Activated CD4-positive, alpha-beta T cell treated with anti-CD3 and anti-CD28 coated beads for 36 hours (primary cell): ENCODE measurements at regions not wholly inside any gene's neighbourhood (a gene's known extent, or its start where the extent isn't known, plus 50 kb on each side); places are given as distances from the start of the nearest gene placed in this dataset.

Experiments
- ATAC-seq: fragments of 200-7000 bp; cut with Tn5 transposase; one replicate; pipeline ENCODE4 v1.10.0; 2021; ENCODE audit warnings: mild to moderate bottlenecking, moderate library complexity
- CTCF ChIA-PET: fragments of 350-600 bp; sonication (Branson Sonifier 250); formaldehyde crosslinking; loops from one replicate; lab custom pipeline; 2021; ENCODE audit warnings: antibody characterized with exemption; lab: Charles Lee
- POLR2A ChIA-PET: fragments of 350-600 bp; sonication (Branson Sonifier 250); formaldehyde crosslinking; loops from one replicate; lab custom pipeline; 2021; ENCODE audit warnings: antibody characterized with exemption, inconsistent platforms; lab: Charles Lee
- DNase-seq: peaks from one replicate; pipeline ENCODE4 v3.0.0-alpha.2; 2020
- H3K27ac Mint-ChIP-seq: one replicate; pipeline ENCODE4 v1.8.0; 2021; ENCODE audit warnings: mixed read lengths
- H3K27me3 Mint-ChIP-seq: one replicate; pipeline ENCODE4 v1.8.0; 2021; ENCODE audit warnings: mixed read lengths
- H3K36me3 Mint-ChIP-seq: one replicate; pipeline ENCODE4 v1.8.0; 2021; ENCODE audit warnings: low read depth, mixed read lengths
- H3K4me1 Mint-ChIP-seq: one replicate; pipeline ENCODE4 v1.8.0; 2021; ENCODE audit warnings: mixed read lengths
- H3K4me3 Mint-ChIP-seq: one replicate; pipeline ENCODE4 v1.8.0; 2021; ENCODE audit warnings: mild to moderate bottlenecking, moderate library complexity, mixed read lengths
- H3K9me3 Mint-ChIP-seq: one replicate; pipeline ENCODE4 v1.8.0; 2021; ENCODE audit warnings: low read depth, mixed read lengths
- intact Hi-C, 2 experiments: fragments of 100-400 bp; cut with DNase I in 1 of 2; cut with micrococcal nuclease in 1 of 2; formaldehyde crosslinking; loops; one replicate each; pipeline versions ENCODE4 v1.14.2 to v1.15.1; 2022 to 2024; cut with DNase I, micrococcal nuclease

GRCh38 chr1:203401199-203401877 is 50.4 kb upstream of the FMOD start:
- DNase-seq (no peak), ATAC-seq (no peak)
- H3K9me3 Mint-ChIP-seq = no peaks in the 10 kb centered on the region
- no peak overlapping the region for H3K4me3 Mint-ChIP-seq
- ChIA-PET POLR2A (no interaction called here), CTCF (interaction anchor here (0.6 to 1.5 kb wide), 4 partner anchors 9 to 129 kb away, joined by 3 read pairs; no protein-coding TSS in a partner anchor)
- peaks cover 14% of the 10 kb centered on the region for H3K27me3 Mint-ChIP-seq
- no peaks in the 10 kb centered on the region for H3K36me3 Mint-ChIP-seq
- H3K4me1 Mint-ChIP-seq = no peaks in the 10 kb centered on the region
- intact Hi-C loops = no loop called here
- no peak overlapping the region for H3K27ac Mint-ChIP-seq

DNA sequence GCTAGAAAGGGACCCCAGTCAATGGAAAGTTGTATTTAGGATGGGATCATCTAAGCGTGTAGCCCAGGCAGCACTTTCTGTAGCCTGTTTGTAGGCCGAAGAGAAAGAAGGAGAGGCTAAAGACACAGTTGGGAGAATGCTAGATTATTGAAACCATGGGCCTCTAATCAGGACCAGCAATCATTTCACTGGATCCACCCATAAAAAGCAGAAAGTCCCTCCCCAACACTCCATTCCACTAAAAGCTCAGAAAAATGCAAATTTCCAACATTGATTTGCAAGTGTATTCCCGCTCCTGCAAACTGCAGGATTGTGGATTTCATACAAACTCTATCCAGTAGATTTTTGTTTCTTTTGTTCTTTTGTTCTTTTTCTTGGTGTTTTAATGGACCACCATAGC is 51.2 kb upstream of the FMOD start:
- H3K27ac Mint-ChIP-seq = no peak overlapping the region
- peaks cover 9% of the 10 kb centered on the region for H3K27me3 Mint-ChIP-seq
- intact Hi-C loops = no loop called here
- no peak overlapping the region for H3K4me3 Mint-ChIP-seq
- DNase-seq = no peak
- ChIA-PET CTCF (interaction anchor here (0.6 to 1.2 kb wide), 4 partner anchors 20 to 134 kb away, joined by 3 to 4 read pairs (median 3); no protein-coding TSS in a partner anchor), POLR2A (no interaction called here)
- no peaks in the 10 kb centered on the region for H3K9me3 Mint-ChIP-seq
- ATAC-seq = no peak
- no peaks in the 10 kb centered on the region for H3K36me3 Mint-ChIP-seq
- no peaks in the 10 kb centered on the region for H3K4me1 Mint-ChIP-seq

DNA sequence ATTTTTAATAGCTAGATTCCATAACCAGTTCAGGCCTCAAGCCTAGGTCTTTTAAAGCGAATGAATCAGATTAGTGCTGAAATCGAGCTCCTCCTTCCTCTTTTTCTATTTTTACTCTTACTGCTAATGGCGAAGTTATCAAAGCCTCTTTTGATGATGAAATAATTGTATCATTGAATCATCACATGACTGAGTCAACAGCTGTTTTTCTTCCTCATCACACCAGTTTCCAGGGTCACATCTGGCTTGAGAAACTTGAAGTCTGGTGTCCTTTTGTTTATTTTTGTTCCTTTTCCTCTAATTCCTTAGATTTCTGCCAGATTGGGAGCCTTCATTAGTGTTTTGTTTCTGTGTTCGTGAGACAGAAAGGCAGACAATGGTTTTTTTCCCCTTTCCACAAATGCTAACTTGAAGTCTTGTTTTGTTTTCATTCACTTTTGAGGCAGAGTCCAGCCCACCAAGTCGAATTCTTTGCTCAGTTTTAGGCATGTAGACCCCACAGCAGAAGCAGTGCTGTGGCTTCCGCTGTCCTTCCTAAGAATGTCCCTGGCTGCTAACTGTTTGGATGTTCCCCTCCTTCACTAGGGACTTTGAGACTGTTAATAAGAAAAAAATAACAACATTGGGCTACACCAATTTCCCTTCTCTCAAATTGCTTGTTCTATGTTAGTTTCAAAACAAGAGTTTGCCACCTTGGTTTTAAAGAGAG is 51.9 kb upstream of the FMOD start:
- no peak overlapping the region for H3K27ac Mint-ChIP-seq
- peaks cover 6% of the 10 kb centered on the region for H3K27me3 Mint-ChIP-seq
- CTCF ChIA-PET = interaction anchor here (1.1 to 1.2 kb wide), 2 partner anchors 21 to 135 kb away, joined by 3 to 4 read pairs; no protein-coding TSS in a partner anchor
- no peaks in the 10 kb centered on the region for H3K36me3 Mint-ChIP-seq
- no peak overlapping the region for H3K4me3 Mint-ChIP-seq
- no peaks in the 10 kb centered on the region for H3K4me1 Mint-ChIP-seq
- intact Hi-C loops = no loop called here
- POLR2A ChIA-PET = no interaction called here
- ATAC-seq = no peak
- no peaks in the 10 kb centered on the region for H3K9me3 Mint-ChIP-seq
- no peak for DNase-seq

GRCh38 chr1:203403586-203403985 is 52.7 kb upstream of the FMOD start:
- Mint-ChIP-seq H3K36me3 (no peaks in the 10 kb centered on the region), H3K27me3 (peaks cover 7% of the 10 kb centered on the region), H3K9me3 (no peaks in the 10 kb centered on the region), H3K4me3 (no peak overlapping the region), H3K27ac (no peak overlapping the region), H3K4me1 (no peaks in the 10 kb centered on the region)
- DNase-seq (no peak), ATAC-seq (no peak)
- POLR2A ChIA-PET = no interaction called here
- intact Hi-C loops = no loop called here
- CTCF ChIA-PET = no interaction called here

DNA sequence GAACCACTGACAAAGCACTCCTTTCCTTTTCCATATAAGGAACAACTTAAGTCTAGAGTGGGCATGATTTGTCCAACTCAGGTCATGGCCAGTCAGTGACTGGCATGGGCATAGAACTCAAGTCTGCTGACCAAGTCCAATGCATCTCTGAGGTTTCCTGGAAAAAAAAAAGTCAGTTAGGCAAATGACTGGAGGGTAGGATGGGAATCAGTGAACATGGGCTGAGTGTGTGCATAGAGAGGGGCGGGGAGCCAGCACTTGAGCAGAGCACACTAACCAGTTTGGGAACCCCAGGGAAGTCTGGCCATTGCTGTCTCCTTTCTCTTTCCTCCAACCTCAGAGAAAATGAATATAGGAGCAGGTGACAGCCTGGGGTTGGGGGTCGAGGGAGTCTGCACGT is 53.6 kb upstream of the FMOD start:
- DNase-seq (no peak), ATAC-seq (no peak)
- Mint-ChIP-seq H3K4me1 (no peaks in the 10 kb centered on the region), H3K27me3 (peaks cover 12% of the 10 kb centered on the region), H3K4me3 (no peak overlapping the region), H3K9me3 (no peaks in the 10 kb centered on the region), H3K27ac (no peak overlapping the region), H3K36me3 (no peaks in the 10 kb centered on the region)
- intact Hi-C loops = no loop called here
- CTCF ChIA-PET = no interaction called here
- POLR2A ChIA-PET = no interaction called here

DNA sequence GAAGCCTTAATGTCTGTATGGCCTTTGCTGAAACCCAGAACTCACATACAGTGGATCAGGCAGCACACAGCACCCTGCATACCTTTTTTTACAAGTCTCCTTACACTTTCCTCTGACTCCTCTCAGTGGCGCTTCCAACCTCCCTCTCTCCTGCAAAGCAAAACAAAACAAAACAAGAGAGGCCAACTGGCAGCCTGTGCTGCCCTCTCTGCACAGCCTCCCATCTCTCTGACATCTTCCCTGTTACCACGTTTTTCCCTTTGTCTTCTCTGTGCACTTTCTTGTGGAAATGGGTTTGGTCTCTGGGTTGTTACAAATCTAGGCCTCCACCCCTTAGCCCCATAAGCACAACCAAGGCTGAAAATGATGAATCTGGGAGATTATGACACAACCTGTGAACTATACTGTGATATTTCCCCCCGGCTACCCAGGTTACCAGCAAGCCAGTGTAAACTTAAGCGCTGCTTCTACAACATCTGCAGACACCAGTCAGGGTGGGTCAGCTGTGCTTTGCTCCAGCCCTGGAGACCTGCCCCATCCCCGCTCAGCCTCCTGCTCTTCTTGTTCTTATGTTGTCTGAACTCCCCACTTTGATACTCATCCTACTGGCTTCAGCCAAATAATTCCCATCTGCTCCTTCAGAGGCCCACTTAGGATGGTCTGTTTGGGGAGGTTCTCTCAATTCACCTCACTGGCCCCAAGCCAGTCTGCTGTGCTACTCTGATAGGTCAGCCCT is 54.9 kb upstream of the FMOD start:
- Mint-ChIP-seq H3K9me3 (no peaks in the 10 kb centered on the region), H3K27ac (no peak overlapping the region), H3K4me3 (no peak overlapping the region), H3K27me3 (peaks cover 20% of the 10 kb centered on the region), H3K36me3 (no peaks in the 10 kb centered on the region), H3K4me1 (no peaks in the 10 kb centered on the region)
- ChIA-PET CTCF (no interaction called here), POLR2A (no interaction called here)
- DNase-seq (no peak), ATAC-seq (no peak)
- intact Hi-C loops = no loop called here

DNA sequence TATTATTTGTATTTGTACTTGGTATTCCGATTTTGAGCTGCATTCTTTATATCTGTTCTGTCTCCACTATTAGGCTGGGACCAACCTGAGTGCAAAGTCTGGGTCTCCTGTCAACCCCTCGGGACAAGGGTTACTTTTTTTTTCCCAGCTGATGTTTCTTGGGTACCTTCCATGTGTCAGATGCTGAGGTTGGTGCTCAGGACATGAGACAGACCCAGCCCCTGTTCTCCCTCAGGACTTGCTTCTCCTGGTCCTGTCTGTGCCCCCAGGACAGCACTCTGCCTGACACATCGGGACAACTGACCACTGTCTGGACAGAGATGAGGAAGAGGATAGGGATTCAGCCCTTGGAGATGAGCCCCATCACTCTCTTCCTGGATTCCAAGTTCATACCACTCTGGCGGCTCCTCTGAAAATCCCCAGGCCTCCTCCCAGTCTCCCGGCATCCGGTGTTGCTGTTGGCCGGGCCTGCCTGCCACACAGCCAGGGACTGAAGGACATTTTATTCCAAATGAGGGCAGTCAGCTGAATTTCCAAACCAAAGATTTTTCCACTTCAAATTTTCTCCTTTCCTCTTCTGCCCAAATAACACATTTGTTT is 55.6 kb upstream of the FMOD start:
- H3K4me3 Mint-ChIP-seq = no peak overlapping the region
- no peaks in the 10 kb centered on the region for H3K4me1 Mint-ChIP-seq
- no peak for ATAC-seq
- H3K27me3 Mint-ChIP-seq = peaks cover 20% of the 10 kb centered on the region
- POLR2A ChIA-PET = no interaction called here
- no peaks in the 10 kb centered on the region for H3K9me3 Mint-ChIP-seq
- CTCF ChIA-PET = no interaction called here
- intact Hi-C loops = no loop called here
- H3K36me3 Mint-ChIP-seq = no peaks in the 10 kb centered on the region
- H3K27ac Mint-ChIP-seq = no peak overlapping the region
- no peak for DNase-seq

- ATAC-seq (no peak), DNase-seq (no peak)
- H3K4me1 Mint-ChIP-seq = no peaks in the 10 kb centered on the region
- no peak overlapping the region for H3K4me3 Mint-ChIP-seq
- H3K36me3 Mint-ChIP-seq = no peaks in the 10 kb centered on the region
- H3K27me3 Mint-ChIP-seq = peaks cover 20% of the 10 kb centered on the region
- ChIA-PET POLR2A (no interaction called here), CTCF (no interaction called here)
- no peak overlapping the region for H3K27ac Mint-ChIP-seq
- H3K9me3 Mint-ChIP-seq = no peaks in the 10 kb centered on the region
- intact Hi-C loops = no loop called here
These were observed 56.4 kb upstream of the FMOD start for GRCh38 chr1:203407296-203407695.

GRCh38 chr1:203408486-203409481 is 57.9 kb upstream of the FMOD start:
- H3K36me3 Mint-ChIP-seq = no peaks in the 10 kb centered on the region
- no peak overlapping the region for H3K27ac Mint-ChIP-seq
- ATAC-seq = no peak
- POLR2A ChIA-PET = no interaction called here
- no peak for DNase-seq
- peaks cover 26% of the 10 kb centered on the region for H3K27me3 Mint-ChIP-seq
- peaks cover 2% of the 10 kb centered on the region for H3K9me3 Mint-ChIP-seq
- intact Hi-C loops = no loop called here
- CTCF ChIA-PET = no interaction called here
- no peaks in the 10 kb centered on the region for H3K4me1 Mint-ChIP-seq
- no peak overlapping the region for H3K4me3 Mint-ChIP-seq

DNA sequence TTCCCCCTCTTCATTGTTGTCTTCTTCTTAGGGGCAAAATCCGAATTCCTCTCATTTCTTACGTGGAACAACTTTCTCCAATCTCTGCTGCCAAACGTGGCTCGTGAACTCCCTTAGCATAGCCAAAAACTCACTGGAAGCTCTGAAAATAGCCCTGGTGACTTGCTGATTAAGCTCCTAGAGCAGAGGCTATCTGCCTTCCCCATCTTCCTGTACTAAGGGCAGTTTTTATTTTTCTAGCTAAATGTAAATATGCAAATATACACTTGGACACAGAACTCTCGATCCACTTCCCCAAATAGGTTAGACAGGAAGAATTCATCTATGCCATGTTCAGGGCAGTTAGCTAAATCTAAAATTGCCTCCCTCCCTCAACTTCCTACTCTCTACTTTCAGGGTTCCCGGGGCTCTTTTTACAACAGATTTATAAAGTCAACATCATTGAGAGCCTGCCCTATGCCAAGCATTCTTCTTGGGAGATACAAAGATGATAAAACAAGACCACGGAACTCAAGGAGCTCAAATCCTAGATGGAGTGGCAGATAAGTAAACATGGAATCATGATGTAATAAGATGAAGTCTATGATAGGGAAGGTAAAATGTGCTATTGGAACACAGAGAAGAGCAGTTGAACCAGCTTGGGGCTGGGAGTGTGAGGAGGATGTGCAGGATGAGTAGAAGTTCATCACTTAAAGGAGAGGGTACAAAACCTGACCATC is 59.4 kb upstream of the FMOD start:
- Mint-ChIP-seq H3K27me3 (peaks cover 26% of the 10 kb centered on the region), H3K4me3 (no peak overlapping the region), H3K9me3 (peaks cover 2% of the 10 kb centered on the region), H3K27ac (no peak overlapping the region), H3K4me1 (no peaks in the 10 kb centered on the region), H3K36me3 (no peaks in the 10 kb centered on the region)
- CTCF ChIA-PET = interaction anchor here (1.0 to 1.5 kb wide), 2 partner anchors 10 to 78 kb away, joined by 3 to 7 read pairs; no protein-coding TSS in a partner anchor
- ATAC-seq = no peak
- POLR2A ChIA-PET = no interaction called here
- intact Hi-C loops = no loop called here
- DNase-seq = no peak
